Keratinocyte (primary cell): ENCODE measurements at regions not wholly inside any gene's neighbourhood (a gene's known extent, or its start where the extent isn't known, plus 50 kb on each side); places are given as distances from the start of the nearest gene placed in this dataset.
"Not testable (repeated sequence)": the region's sequence is repeated elsewhere in the genome, so short reads cannot be mapped to it uniquely, and the experiment has no call there.

Experiments
- DNase-seq: peaks from one replicate; pipeline ENCODE4 v3.0.0-alpha.2; 2011; ENCODE audit warnings: low read depth, missing footprints, low spot score
- FAIRE-seq: peaks from 2 replicates; lab custom pipeline; 2011; peaks lifted over from hg19 to GRCh38; lab: Jason Lieb, UNC
- H2AFZ ChIP-seq: 2 replicates; pipeline ENCODE4 v1.6.0; 2012; ENCODE audit warnings: low read length, control low read depth, inconsistent platforms; ENCODE audit not compliant: control insufficient read depth
- H3K27ac ChIP-seq: 2 replicates; pipeline ENCODE4 v1.5.1; 2011; ENCODE audit warnings: low read length; ENCODE audit not compliant: control insufficient read depth, insufficient read depth
- H3K27me3 ChIP-seq: 3 replicates; pipeline ENCODE4 v1.6.0; 2011; ENCODE audit warnings: low read length; ENCODE audit not compliant: control insufficient read depth, insufficient read depth; ENCODE audit errors: extremely low read depth
- H3K36me3 ChIP-seq, 2 experiments: 2 replicates in 1 of 2; 3 replicates in 1 of 2; pipeline ENCODE4 v1.5.1; 2011; ENCODE audit warnings: low read length in 2 of 2, mild to moderate bottlenecking in 1 of 2; ENCODE audit not compliant: control insufficient read depth in 2 of 2, insufficient read depth in 2 of 2; ENCODE audit errors: extremely low read depth in 1 of 2
- H3K4me1 ChIP-seq: 3 replicates; pipeline ENCODE4 v1.5.1; 2011; ENCODE audit warnings: low read length; ENCODE audit not compliant: control insufficient read depth, insufficient read depth; ENCODE audit errors: extremely low read depth
- H3K4me2 ChIP-seq: 3 replicates; pipeline ENCODE4 v1.6.0; 2011; ENCODE audit warnings: low read depth, low read length; ENCODE audit not compliant: control insufficient read depth, insufficient read depth; ENCODE audit errors: extremely low read depth
- H3K4me3 ChIP-seq, 3 experiments: fragments of 200-600 bp in 1 of 3; sonication (generic) in 1 of 3; 2 replicates in 2 of 3; 3 replicates in 1 of 3; pipeline ENCODE4 v1.5.1; 2011 to 2016; ENCODE audit warnings: low read length in 3 of 3, mild to moderate bottlenecking in 3 of 3, control low read depth in 2 of 3, inconsistent platforms in 1 of 3, low read depth in 1 of 3, mixed read lengths in 1 of 3, mixed run types in 1 of 3, moderate library complexity in 1 of 3; ENCODE audit not compliant: control insufficient read depth in 2 of 3, insufficient read depth in 2 of 3; ENCODE audit errors: extremely low read depth in 1 of 3
- H3K79me2 ChIP-seq: 2 replicates; pipeline ENCODE4 v1.6.0; 2012; ENCODE audit warnings: low read length; ENCODE audit not compliant: control insufficient read depth, insufficient read depth
- H3K9ac ChIP-seq: 3 replicates; pipeline ENCODE4 v1.6.0; 2011; ENCODE audit warnings: low read length; ENCODE audit not compliant: control insufficient read depth, insufficient read depth; ENCODE audit errors: extremely low read depth
- H3K9me1 ChIP-seq: 3 replicates; pipeline ENCODE4 v1.6.0; 2011; ENCODE audit warnings: low read length; ENCODE audit not compliant: control insufficient read depth, insufficient read depth; ENCODE audit errors: extremely low read depth
- H3K9me3 ChIP-seq: 2 replicates; pipeline ENCODE4 v1.5.1; 2012; ENCODE audit warnings: low read depth, low read length; ENCODE audit not compliant: control insufficient read depth
- H4K20me1 ChIP-seq: 3 replicates; pipeline ENCODE4 v1.6.0; 2011; ENCODE audit warnings: low read length; ENCODE audit not compliant: control insufficient read depth, insufficient read depth; ENCODE audit errors: extremely low read depth
- dilution Hi-C: fragments of 300-500 bp; cut with MboI; formaldehyde crosslinking; loops from one replicate; pipeline ENCODE4 v1.7.0; 2020; ENCODE audit warnings: low sequenced_read_pairs; ENCODE audit not compliant: extremely low pct_ligation_motif_present

GRCh38 chr13:18609371-18609770 lies 572.3 kb downstream of the TUBA3C start:
- H3K4me3 ChIP-seq, DNase-seq, H3K9ac ChIP-seq, H3K9me3 ChIP-seq, H3K4me2 ChIP-seq, H3K4me1 ChIP-seq, H2AFZ ChIP-seq, FAIRE-seq, H3K36me3 ChIP-seq, dilution Hi-C loops, H3K27ac ChIP-seq, H3K79me2 ChIP-seq, H3K27me3 ChIP-seq, H4K20me1 ChIP-seq, H3K9me1 ChIP-seq: not testable (repeated sequence)

- dilution Hi-C loops = not testable (repeated sequence)
Measured at GRCh38 chr13:18608851-18609250, 572.8 kb downstream of the TUBA3C start.

DNA sequence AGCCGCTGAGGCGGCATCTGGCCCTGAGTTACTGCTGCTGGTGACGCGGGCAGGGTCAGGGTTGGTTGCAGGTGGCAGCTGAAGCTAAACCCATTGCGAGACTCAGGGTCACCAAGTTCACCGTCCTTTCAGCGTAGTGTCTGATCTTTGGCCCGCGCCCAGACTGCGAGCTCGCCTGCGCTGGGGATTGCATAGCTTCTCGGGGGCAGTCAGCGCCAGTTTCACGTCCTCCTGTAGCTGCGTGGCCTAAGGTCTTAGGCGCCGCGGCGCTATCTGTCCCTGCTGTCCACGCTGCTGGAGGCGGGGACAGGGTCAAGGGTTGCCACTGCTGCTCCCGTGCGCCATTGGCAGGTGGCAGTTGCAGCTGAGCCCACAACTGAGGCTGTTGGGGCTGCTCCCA lies 581.3 kb downstream of the TUBA3C start:
- H3K9me3 ChIP-seq, H3K36me3 ChIP-seq, H2AFZ ChIP-seq, dilution Hi-C loops, H3K9me1 ChIP-seq, H4K20me1 ChIP-seq, H3K4me1 ChIP-seq, FAIRE-seq, H3K4me3 ChIP-seq, H3K4me2 ChIP-seq, H3K79me2 ChIP-seq, H3K27ac ChIP-seq, DNase-seq, H3K27me3 ChIP-seq, H3K9ac ChIP-seq: not testable (repeated sequence)

More at GRCh38 chr13:18608851-18609250, 572.8 kb downstream of the TUBA3C start:
- H3K9me3 ChIP-seq, DNase-seq, H4K20me1 ChIP-seq, H3K27me3 ChIP-seq, H3K9ac ChIP-seq, H3K27ac ChIP-seq, H3K4me3 ChIP-seq, H3K36me3 ChIP-seq, H3K4me1 ChIP-seq, FAIRE-seq, H3K79me2 ChIP-seq, H3K9me1 ChIP-seq, H2AFZ ChIP-seq, H3K4me2 ChIP-seq: not testable (repeated sequence)

- H3K27me3 ChIP-seq, H3K27ac ChIP-seq, H3K4me1 ChIP-seq, H4K20me1 ChIP-seq, DNase-seq, H2AFZ ChIP-seq, H3K9me3 ChIP-seq, H3K9me1 ChIP-seq, dilution Hi-C loops, FAIRE-seq, H3K9ac ChIP-seq, H3K79me2 ChIP-seq, H3K4me3 ChIP-seq, H3K4me2 ChIP-seq, H3K36me3 ChIP-seq: not testable (repeated sequence)
Measured at GRCh38 chr13:18599791-18600211, 581.8 kb downstream of the TUBA3C start.

GRCh38 chr13:18598543-18598942 lies 583.1 kb downstream of the TUBA3C start:
- H3K79me2 ChIP-seq, H3K9me1 ChIP-seq, H3K4me1 ChIP-seq, H3K9me3 ChIP-seq, H3K9ac ChIP-seq, H3K4me2 ChIP-seq, FAIRE-seq, H4K20me1 ChIP-seq, dilution Hi-C loops, H2AFZ ChIP-seq, H3K27me3 ChIP-seq, H3K4me3 ChIP-seq, H3K27ac ChIP-seq, DNase-seq, H3K36me3 ChIP-seq: not testable (repeated sequence)
